ENCODE measurements at regions not wholly inside any gene's neighbourhood (a gene's known extent, or its start where the extent isn't known, plus 50 kb on each side); places are given as distances from the start of the nearest gene placed in this dataset.

- H2AFZ ChIP-seq (ENCODE audit: low read length): no peak overlapping the region
- TF ChIP-seq EZH2phosphoT487 (IDR thresholded peaks at IDR 0.05; ENCODE audit: borderline replicate concordance, low read length) (no peak), EZH2 (IDR thresholded peaks at IDR 0.05; ENCODE audit: low read length, unreplicated experiment) (no peak), CTCF (conservative IDR thresholded peaks at IDR 0.05; ENCODE audit: low read depth, low read length) (no peak)
- H3K36me3 ChIP-seq (ENCODE audit: low read depth, low read length): no peaks in the 10 kb centered on the region
- no peaks in the 10 kb centered on the region for H3K9me2 ChIP-seq (replicated peaks; ENCODE audit: low read length)
- ATAC-seq: no peak
- no peaks in the 10 kb centered on the region for H3K27me3 ChIP-seq (ENCODE audit: low read length)
- H3F3A ChIP-seq (ENCODE audit: low read length, unreplicated experiment): no peaks in the 10 kb centered on the region
- H3K4me2 ChIP-seq (ENCODE audit: low read length): no peak overlapping the region
- intact Hi-C loops (cut with micrococcal nuclease): no loop called here
- no peak overlapping the region for H3K4me3 ChIP-seq (ENCODE audit: low read length)
- H3K9ac ChIP-seq (ENCODE audit: low read length): no peak overlapping the region
- no TSS peak for BruUV-seq (replicated peaks)
- no peaks in the 10 kb centered on the region for H4K20me1 ChIP-seq (ENCODE audit: low read length)
- POLR2A ChIA-PET (ENCODE audit: unreplicated experiment): no interaction called here
- H3K4me1 ChIP-seq (ENCODE audit: insufficient read depth, low read length): no peaks in the 10 kb centered on the region
- CTCF ChIA-PET: no interaction called here
- no peaks in the 10 kb centered on the region for H3K79me2 ChIP-seq (ENCODE audit: low read length)
- H3K9me3 ChIP-seq (ENCODE audit: low read length): 0 out of 2 replicates have a peak, but pooled peaks cover 4% of the 10 kb centered on the region
- no peak for DNase-seq
- no peak overlapping the region for H3K27ac ChIP-seq (ENCODE audit: low read length)
Measured at GRCh38 chr10:3605882-3606281, 179.1 kb downstream of the KLF6 start.

DNA sequence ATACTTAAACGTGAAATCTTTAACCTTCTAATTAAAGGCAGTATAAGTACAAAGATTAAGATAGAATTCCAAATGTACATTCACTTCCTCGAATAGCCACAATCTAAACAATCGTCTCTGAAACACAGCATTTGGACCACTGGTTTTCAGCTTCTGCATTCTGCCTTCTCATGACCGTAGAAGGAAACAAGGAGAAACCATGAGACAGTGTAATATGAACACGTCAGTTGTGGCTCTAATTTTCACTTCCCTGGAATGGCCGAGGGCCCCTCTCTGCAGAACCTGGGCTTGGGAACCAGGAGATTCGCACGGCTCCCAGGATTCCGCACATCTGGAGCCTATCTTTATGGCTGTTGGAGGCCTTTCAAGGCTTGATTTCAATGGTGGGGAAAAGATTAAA lies 189.3 kb downstream of the KLF6 start:
- Histone ChIP-seq H3K9ac (ENCODE audit: low read length) (no peak overlapping the region), H3K36me3 (ENCODE audit: low read depth, low read length) (no peaks in the 10 kb centered on the region), H3K9me3 (ENCODE audit: low read length) (no peaks in the 10 kb centered on the region), H2AFZ (ENCODE audit: low read length) (no peak overlapping the region), H3K4me1 (ENCODE audit: insufficient read depth, low read length) (no peaks in the 10 kb centered on the region), H3K27me3 (ENCODE audit: low read length) (no peaks in the 10 kb centered on the region), H3K79me2 (ENCODE audit: low read length) (no peaks in the 10 kb centered on the region), H3K4me3 (ENCODE audit: low read length) (no peak overlapping the region), H4K20me1 (ENCODE audit: low read length) (no peaks in the 10 kb centered on the region), H3K9me2 (replicated peaks; ENCODE audit: low read length) (no peaks in the 10 kb centered on the region), H3K4me2 (ENCODE audit: low read length) (no peak overlapping the region), H3F3A (ENCODE audit: low read length, unreplicated experiment) (no peaks in the 10 kb centered on the region), H3K27ac (ENCODE audit: low read length) (no peak overlapping the region)
- no TSS peak for BruUV-seq (replicated peaks)
- ATAC-seq: no peak
- intact Hi-C loops (cut with micrococcal nuclease): no loop called here
- TF ChIP-seq CTCF (conservative IDR thresholded peaks at IDR 0.05; ENCODE audit: low read depth, low read length) (no peak), EZH2phosphoT487 (IDR thresholded peaks at IDR 0.05; ENCODE audit: borderline replicate concordance, low read length) (no peak), EZH2 (IDR thresholded peaks at IDR 0.05; ENCODE audit: low read length, unreplicated experiment) (no peak)
- ChIA-PET CTCF (no interaction called here), POLR2A (ENCODE audit: unreplicated experiment) (no interaction called here)
- DNase-seq: no peak

DNA sequence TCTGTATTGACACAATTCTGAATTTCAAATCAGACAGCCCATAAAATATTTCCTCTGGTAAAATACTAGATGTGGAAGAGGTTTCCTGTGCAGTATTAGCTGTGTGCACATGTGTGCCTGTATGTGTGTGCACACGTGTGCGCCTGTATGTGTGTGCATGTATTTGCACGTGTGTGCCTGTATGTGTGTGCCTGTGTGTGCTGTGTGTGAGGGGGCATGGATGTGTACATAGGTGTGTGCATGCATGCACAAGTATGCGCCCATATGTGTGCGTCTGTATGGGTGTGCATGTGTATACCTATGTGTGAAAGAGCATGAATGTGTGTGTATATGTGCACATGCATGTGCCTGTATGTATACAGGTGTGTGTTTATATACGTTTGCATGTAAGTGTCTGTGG lies 191.4 kb downstream of the KLF6 start:
- Histone ChIP-seq H4K20me1 (ENCODE audit: low read length) (no peaks in the 10 kb centered on the region), H3K4me2 (ENCODE audit: low read length) (no peak overlapping the region), H3K9me2 (replicated peaks; ENCODE audit: low read length) (no peaks in the 10 kb centered on the region), H3K27ac (ENCODE audit: low read length) (no peak overlapping the region), H3K9me3 (ENCODE audit: low read length) (no peaks in the 10 kb centered on the region), H3K9ac (ENCODE audit: low read length) (no peak overlapping the region), H3K79me2 (ENCODE audit: low read length) (no peaks in the 10 kb centered on the region), H3K36me3 (ENCODE audit: low read depth, low read length) (no peaks in the 10 kb centered on the region), H3F3A (ENCODE audit: low read length, unreplicated experiment) (no peaks in the 10 kb centered on the region), H2AFZ (ENCODE audit: low read length) (no peak overlapping the region), H3K27me3 (ENCODE audit: low read length) (no peaks in the 10 kb centered on the region), H3K4me3 (ENCODE audit: low read length) (no peak overlapping the region), H3K4me1 (ENCODE audit: insufficient read depth, low read length) (no peaks in the 10 kb centered on the region)
- DNase-seq (no peak), ATAC-seq (no peak)
- intact Hi-C loops (cut with micrococcal nuclease): no loop called here
- ChIA-PET CTCF (no interaction called here), POLR2A (ENCODE audit: unreplicated experiment) (no interaction called here)
- TF ChIP-seq CTCF (conservative IDR thresholded peaks at IDR 0.05; ENCODE audit: low read depth, low read length) (no peak), EZH2 (IDR thresholded peaks at IDR 0.05; ENCODE audit: low read length, unreplicated experiment) (no peak), EZH2phosphoT487 (IDR thresholded peaks at IDR 0.05; ENCODE audit: borderline replicate concordance, low read length) (no peak)
- BruUV-seq (replicated peaks): no TSS peak

All from PC-3 (cell line).